ENCODE measurements at regions not wholly inside any gene's neighbourhood (a gene's known extent, or its start where the extent isn't known, plus 50 kb on each side); places are given as distances from the start of the nearest gene placed in this dataset.

DNA sequence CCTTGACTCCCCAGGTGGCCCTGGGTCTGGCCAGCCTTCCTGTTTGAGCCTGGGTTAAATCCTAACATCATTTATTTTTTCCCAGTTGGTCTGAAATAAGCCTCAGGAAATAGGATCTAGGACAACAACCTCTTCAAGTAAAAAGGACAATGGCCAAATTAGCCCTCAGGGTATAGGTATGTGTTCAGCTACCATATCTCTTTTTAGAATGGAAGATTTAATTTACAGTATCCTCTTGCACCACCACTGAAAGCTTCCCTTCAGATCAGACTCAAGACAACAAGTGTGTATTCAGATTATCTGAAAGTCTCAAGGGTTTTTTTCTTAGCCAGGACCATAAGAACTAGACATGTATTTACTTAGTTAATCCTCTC, 61.6 kb upstream of the CXCR4 start:
- TF ChIP-seq POLR2AphosphoS5 (IDR thresholded peaks at IDR 0.05; ENCODE audit: low read depth, low read length): no peak
- TF ChIP-seq TAF1 (IDR thresholded peaks at IDR 0.05; ENCODE audit: borderline replicate concordance, insufficient read depth, low read length): no peak
